Fibroblast of skin of right biceps (primary cell): ENCODE measurements at regions not wholly inside any gene's neighbourhood (a gene's known extent, or its start where the extent isn't known, plus 50 kb on each side); places are given as distances from the start of the nearest gene placed in this dataset.
A peak's percentile ranks its signal among the peaks of the same experiment; 100 is the strongest.

Source experiments
- DNase-seq: peaks from one replicate; pipeline ENCODE4 v3.0.0-alpha.2; 2013

DNA sequence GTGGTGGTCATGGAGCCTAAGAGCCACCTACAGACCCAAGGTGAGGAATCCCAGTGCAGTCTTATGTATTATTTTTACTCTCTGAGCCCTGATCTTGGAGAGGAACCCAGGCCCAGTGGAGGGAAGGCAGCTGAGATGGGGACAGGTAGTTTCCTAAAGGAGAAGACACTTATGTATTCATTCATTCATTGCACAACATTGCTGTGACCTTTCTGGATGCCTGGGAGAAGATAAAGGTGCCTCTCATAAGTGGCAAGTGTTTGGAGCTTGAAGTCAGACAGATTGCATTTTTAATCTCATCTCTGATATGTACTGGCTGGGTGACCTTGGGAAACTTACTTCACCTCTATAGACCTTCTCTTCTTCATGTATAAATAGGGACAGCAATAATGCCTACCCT lies 111.1 kb downstream of the CEBPB start:
- DNase-seq, result no peak

DNA sequence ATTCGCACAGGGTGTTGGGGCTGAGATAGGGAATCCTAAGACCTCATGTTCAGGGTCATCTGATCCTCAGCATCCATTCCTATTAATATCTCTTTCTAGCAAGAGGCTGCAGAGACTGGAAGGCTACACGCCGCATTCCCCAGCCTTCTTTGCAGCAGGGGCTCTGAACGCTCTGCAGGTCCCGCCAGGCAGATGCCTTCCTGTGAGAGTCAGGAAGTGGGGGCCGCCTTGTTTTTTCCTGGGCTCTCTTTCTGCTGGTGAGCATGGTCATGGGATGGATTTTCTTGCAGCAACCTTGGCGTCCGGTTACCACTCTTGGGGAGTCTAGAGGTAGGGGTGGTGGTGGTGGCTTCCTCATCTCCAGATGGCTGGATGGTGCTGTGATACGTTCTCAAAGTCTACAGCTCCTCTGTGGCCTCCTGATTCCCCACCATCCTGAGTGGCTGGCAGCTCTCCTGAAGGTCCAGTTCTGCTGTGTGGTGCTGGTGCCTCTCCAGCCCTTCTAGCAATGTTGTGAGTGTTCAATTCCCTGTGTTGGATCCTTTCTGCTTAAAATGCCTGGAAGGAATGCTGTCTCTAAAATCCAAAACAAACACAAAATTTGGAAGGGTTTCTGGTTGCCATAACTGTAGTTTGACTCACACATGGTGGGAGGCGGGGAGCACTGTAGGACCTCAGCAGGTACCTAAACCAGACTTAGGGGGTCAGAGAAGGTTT lies 111.9 kb downstream of the CEBPB start:
- peak; percentile 64 for DNase-seq

GRCh38 chr20:50303573-50304500 lies 113.2 kb downstream of the CEBPB start:
- DNase-seq, result peak; percentile 87

DNA sequence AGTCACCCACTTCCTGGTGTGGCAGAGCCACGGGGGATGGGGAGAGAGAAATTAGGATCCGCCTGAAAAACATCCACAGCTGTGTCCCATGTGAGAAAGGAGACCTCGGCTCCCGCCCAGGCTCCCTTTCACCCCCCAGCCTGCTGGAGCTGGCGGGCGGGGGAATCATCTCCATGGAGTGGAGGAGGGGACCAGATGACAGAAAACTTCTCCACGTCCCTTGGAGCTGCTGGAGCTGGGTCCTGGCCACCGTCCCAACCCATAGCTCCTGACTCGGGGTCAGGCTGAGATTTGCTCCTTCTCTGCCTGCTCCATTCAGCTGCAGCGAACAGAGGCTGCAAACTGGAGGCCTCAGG lies 113.8 kb downstream of the CEBPB start:
- peak; percentile 95 for DNase-seq

DNA sequence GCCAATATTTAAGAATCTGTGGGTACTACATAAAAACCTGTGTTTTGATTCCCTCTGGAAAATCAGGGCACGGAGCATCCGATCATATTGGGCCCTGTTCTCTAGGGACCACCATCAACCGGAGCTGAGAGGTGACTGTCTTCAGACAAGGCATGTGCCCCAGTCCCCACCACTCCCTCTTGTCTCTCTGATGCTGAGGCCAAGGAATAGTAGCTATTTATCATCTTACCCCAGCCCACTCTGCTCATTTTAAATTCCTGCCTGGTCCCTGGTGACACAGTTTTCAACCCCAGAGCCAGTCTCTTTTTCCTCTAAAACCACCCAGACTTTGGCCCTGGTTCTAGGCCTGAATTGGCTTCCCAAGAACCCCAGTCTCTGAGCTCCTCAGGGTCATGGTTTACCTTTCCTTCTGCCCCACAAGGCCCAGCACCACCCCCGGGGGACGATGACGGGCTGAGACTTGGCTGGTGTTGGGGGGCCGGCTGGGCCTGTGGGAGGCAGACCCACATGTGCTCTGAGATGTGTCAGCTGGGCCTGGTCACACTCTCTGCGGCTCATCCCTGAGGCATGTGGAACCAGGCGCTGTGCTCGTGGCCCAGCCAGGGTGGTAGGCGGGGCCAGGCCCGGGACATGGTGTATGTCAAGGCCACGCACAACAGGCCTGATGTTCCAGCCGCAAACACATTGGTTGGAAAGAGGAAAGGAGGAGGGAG lies 114.4 kb downstream of the CEBPB start:
- DNase-seq, result peak; percentile 98

- DNase-seq, result no peak
These were observed 115.2 kb downstream of the CEBPB start for GRCh38 chr20:50305636-50306477.

DNA sequence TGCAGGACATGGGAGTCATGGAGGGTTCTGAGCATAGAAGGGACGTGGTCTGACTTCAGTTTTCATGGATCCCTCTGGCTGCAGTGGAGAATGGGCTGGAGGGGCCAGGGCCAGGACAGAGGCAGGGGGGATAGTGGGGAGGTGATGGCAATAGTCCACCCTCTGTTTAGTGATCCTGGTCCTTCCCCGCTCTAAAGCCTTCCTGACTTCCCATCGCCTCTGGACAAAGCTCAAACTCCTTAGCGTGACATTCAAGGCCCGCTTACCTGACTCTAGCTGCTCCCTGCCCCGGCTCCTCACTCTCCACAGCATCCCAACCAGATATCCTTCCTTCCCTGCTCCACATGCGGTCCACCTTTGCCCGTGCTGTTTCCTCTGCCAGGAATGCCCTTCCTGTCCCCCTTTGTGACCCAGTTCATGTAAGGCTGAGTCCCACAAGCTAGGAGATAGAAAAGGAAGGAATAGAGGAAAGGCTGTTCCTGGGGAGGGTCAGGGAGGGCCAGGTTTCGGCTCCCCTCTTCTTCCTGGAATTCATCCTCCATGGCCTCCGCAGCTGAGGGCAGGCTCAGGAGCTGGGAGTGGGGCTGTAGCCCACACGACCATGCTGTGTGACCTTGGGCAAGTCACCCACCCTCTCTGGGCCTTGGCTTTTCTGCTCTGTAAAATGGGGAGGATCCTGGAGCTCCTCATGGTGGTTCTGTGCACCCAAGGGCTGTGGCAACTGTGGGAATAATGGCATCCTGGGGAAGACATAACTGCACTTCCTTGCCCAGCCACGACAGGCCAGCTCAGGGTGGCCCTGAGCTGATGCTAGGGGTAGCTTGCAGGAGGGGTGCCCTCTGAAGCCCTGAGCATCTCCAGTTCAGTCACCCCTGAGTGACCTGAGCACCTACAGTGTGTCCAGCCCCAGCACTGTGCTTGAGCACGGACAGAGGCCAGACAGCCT lies 116.1 kb downstream of the CEBPB start:
- DNase-seq, result no peak

GRCh38 chr20:50308166-50308512 lies 117.5 kb downstream of the CEBPB start:
- DNase-seq, result no peak

DNA sequence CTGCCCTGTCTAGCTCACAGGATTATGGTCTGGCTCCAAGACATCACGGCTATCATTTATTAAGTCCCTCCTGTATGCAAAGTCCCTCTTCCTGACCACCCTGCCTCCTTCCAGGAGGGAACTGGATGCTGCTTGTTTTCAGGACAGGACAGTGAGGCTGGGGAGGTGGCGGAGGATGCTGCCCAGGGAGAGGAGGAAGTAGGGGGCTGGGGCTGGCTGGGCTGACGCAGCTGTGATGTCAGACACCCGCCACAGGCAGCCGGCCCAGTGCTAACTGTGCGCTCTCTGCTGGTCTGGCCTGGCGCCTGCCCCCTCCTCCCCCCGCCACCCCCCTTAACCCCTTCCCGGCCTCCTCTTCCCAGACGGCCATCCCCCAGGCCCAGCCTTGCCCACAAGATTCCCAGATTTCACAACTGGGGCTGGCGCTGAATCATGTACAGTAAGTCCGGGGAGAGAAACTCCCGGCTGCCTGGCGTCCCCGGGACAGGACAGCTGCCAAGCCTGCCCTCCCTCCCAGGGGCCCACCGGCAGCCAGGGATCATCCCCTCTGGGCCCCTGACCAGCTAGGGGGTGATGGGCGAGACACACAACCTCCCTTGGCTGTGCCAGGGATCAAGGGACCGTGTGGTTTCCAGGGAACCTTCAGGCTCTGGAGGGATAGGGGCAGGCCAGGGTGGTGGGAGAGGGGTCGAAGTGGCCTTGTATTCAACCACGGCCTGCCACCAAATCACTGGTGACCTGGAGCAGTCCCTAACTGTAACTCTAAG lies 118.1 kb downstream of the CEBPB start:
- peak; percentile 100 for DNase-seq

- DNase-seq, result no peak
These were observed 118.7 kb downstream of the CEBPB start for GRCh38 chr20:50309280-50309763.

DNA sequence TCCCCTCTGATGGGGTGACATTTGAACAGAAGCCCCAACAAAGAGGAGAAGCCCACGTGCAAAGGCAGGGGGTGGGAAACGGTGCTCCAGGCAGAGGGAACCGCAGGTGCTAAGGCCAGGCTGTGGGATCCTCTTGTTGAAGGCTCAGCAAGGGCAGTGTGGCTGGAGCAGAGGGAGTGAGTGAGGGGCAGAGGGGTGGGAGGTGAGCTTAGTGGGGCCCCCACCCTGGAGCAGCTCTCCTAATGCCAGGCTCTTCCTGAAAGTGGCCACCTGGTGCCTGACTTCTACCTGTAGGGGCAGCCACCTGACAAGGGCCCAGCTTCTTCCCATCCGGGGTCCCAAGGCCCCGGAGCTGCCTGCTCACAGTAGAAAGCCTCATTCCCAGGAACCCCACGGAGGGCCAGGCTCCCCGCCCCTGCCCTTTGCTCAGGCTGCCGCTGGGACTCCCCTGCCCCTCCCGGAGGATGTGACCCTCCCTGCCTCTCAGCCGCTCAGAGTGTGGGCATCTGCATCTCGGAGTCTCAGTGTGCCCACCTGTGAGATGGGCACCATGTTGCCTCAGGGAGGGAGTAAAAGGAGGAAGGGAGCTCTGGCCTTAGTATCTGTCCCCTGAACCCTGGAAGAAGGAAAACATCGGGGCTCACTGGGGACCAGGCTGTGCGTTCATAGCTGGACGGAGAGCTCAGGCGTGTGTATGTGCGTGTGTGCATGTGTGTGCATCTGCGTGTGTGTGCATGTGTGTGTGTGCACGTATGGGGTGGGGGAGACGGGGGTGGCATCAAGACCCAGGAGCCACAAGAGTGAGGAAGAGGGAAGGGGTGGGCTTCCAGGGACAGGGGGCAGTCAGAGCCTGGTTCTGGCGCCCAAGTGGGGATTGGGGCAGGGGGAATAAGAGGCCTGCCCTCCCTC lies 119.4 kb downstream of the CEBPB start:
- DNase-seq, result no peak

GRCh38 chr20:50310673-50311051 lies 120.0 kb downstream of the CEBPB start:
- no peak for DNase-seq

DNA sequence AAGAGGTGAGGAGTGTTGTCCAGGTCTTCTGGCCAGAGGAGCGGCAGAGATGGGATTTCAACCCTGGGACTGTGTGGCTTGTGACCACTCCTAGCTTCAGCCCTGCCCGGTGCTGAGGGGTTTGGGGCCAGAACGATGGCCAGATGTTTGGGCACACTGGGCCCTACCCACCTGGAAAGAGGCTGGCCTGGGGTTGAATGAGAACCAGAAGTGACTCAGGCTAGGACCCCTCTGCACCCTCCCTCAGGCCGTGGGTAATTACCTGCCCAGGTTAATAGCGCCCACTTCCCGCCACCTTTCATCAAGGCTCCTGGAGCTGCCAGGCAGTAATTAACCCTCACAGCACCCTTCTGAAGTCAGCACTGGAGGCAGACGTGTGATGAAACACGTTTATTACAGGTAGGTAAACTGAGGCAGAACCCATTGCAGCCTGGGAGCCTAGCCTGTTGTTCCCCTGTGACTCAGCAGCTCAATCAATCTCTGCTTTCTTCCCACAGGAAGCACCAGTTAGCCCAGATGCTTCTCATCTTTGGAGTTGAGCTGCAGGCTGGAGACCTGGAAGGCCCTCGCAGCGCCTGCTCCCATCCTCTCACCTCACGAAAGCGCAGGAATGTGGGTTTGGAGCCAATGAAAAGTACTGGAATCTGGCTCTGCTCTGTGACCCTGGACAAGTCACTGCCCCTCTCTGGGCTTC lies 120.8 kb downstream of the CEBPB start:
- peak; percentile 47 for DNase-seq

GRCh38 chr20:50312002-50312681 lies 121.5 kb downstream of the CEBPB start:
- DNase-seq, result no peak

GRCh38 chr20:50312682-50313521 lies 122.3 kb downstream of the CEBPB start:
- peak; percentile 98 for DNase-seq

DNA sequence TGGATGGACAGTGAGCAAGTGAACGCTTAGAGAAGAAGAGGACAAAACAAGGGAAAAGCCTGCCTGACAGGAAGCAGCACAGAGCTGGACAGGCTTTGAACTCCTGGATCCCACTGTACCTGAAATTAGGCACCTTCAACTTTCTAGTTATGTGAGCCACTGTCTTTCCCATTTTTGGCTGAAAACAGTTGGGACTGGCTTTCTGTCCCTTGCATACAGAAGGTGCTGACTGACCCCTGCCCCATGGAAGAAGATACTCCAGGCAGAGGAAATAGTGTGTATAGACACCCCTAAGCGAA lies 122.8 kb downstream of the CEBPB start:
- DNase-seq, result no peak
